Gastrocnemius medialis (tissue), 4 donors: ENCODE measurements at regions not wholly inside any gene's neighbourhood (a gene's known extent, or its start where the extent isn't known, plus 50 kb on each side); places are given as distances from the start of the nearest gene placed in this dataset.

Experiments used
- POLR2A ChIP-seq, 2 donors: fragments of 450-650 bp; IDR thresholded peaks; one replicate each; pipeline ENCODE4 v1.6.1; 2017; ENCODE audit warnings: antibody characterized with exemption in 2 of 2, mild to moderate bottlenecking in 2 of 2, moderate library complexity in 2 of 2
- TF ChIP-seq, protein P1 (sequence below), 5 experiments: fragments of 450-650 bp in 3 of 5; fragments of 200-600 bp in 2 of 5; sonication (generic) in 2 of 5; IDR thresholded peaks in 4 of 5; conservative IDR thresholded peaks in 1 of 5; 1 replicate in 4 of 5; 2 replicates in 1 of 5; pipeline ENCODE4 v1.5.1; 2016 to 2019; ENCODE audit warnings: antibody characterized with exemption in 5 of 5, mild to moderate bottlenecking in 3 of 5, moderate library complexity in 3 of 5

DNA sequence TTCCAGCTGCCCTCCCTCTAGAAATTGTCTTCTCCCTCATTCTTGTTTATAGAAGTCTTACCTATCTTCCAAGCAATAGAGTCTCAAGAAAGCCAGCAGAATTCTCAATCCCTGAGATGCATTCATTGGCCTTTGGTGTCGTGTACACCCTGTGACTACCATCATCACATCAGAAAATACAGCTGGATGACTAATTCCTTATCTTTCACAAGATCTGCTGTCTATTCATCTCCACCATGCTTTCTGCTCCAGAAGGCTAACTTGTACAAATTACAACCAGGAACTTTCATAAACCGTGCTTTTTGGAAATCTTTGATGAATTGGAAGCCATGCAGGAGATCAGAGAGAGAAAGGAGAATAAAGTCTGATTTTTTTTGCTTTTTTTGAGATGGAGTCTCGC, 1062.9 kb upstream of the GHITM start:
- TF ChIP-seq, protein P1, sequence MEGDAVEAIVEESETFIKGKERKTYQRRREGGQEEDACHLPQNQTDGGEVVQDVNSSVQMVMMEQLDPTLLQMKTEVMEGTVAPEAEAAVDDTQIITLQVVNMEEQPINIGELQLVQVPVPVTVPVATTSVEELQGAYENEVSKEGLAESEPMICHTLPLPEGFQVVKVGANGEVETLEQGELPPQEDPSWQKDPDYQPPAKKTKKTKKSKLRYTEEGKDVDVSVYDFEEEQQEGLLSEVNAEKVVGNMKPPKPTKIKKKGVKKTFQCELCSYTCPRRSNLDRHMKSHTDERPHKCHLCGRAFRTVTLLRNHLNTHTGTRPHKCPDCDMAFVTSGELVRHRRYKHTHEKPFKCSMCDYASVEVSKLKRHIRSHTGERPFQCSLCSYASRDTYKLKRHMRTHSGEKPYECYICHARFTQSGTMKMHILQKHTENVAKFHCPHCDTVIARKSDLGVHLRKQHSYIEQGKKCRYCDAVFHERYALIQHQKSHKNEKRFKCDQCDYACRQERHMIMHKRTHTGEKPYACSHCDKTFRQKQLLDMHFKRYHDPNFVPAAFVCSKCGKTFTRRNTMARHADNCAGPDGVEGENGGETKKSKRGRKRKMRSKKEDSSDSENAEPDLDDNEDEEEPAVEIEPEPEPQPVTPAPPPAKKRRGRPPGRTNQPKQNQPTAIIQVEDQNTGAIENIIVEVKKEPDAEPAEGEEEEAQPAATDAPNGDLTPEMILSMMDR (IDR thresholded peaks at IDR 0.05 in 4 of 5, conservative IDR thresholded peaks at IDR 0.05 in 1 of 5) = no peak
- no peak for TF ChIP-seq POLR2A (IDR thresholded peaks at IDR 0.05)
